ENCODE measurements at regions not wholly inside any gene's neighbourhood (a gene's known extent, or its start where the extent isn't known, plus 50 kb on each side); places are given as distances from the start of the nearest gene placed in this dataset.

DNA sequence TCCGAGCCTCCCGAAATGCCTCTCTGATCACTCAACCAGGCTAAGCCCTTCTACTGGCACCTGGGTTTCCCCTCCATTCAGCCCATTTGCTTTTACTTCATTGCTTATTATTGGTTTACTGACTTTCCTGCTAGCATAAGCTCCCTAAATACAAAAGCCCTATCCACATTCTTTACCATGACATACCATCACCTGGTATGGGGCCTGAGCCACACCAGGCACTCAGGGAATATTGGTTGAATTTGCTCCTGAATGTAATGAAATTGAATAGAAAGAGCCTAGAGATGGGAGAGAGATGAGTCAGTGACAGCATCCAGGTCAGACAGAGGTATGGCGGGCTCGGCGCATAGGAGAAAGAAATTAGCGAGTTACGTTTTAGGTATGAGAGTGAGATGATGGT is 120.0 kb downstream of the CD164 start:
- Histone ChIP-seq H4K20me1 (replicated peaks; ENCODE audit: control insufficient read depth, extremely low read depth, insufficient read depth, low read length) (no peaks in the 10 kb centered on the region), H3K36me3 (ENCODE audit: control insufficient read depth in 2 of 2, extremely low read depth in 1 of 2, insufficient read depth in 2 of 2, low read length in 2 of 2) (no peaks in the 10 kb centered on the region), H3K4me3 (replicated peaks in 1 of 3; ENCODE audit: insufficient read depth in 1 of 3, low read depth in 1 of 3, low read length in 3 of 3) (no peak overlapping the region), H3K27me3 (ENCODE audit: control insufficient read depth in 2 of 2, insufficient read depth in 2 of 2, low read length in 2 of 2) (peaks cover 0 to 3% of the 10 kb centered on the region in 2 experiments), H3K4me1 (ENCODE audit: control insufficient read depth, extremely low read depth, insufficient read depth, low read length) (no peaks in the 10 kb centered on the region), H3K4me2 (ENCODE audit: insufficient read depth, low read length) (no peak overlapping the region), H2AFZ (ENCODE audit: low read depth, low read length) (no peak overlapping the region), H3K9me3 (replicated peaks; ENCODE audit: control insufficient read depth, insufficient read depth, low read length) (no peaks in the 10 kb centered on the region), H3K27ac (ENCODE audit: insufficient read depth, low read depth, low read length) (no peak overlapping the region), H3K9me1 (replicated peaks; ENCODE audit: control insufficient read depth, extremely low read depth, insufficient read depth, low read length) (no peaks in the 10 kb centered on the region), H3K79me2 (ENCODE audit: control insufficient read depth, insufficient read depth, low read length) (no peaks in the 10 kb centered on the region), H3K9ac (replicated peaks; ENCODE audit: extremely low read depth, insufficient read depth, low read length) (no peak overlapping the region)
- dilution Hi-C loops (cut with MboI; ENCODE audit: extremely low pct_ligation_motif_present, low sequenced_read_pairs), result no loop called here
- no peak for DNase-seq (ENCODE audit: low read depth, low spot score)
- BruUV-seq (replicated peaks), result no TSS peak
- intact Hi-C loops (cut with micrococcal nuclease), result loop anchor here (10.0 kb wide), 1 partner anchor 57 kb away; no protein-coding TSS in a partner anchor
- TF ChIP-seq JUN (IDR thresholded peaks at IDR 0.05; ENCODE audit: borderline replicate concordance, insufficient read depth, insufficient read length, low read depth) (no peak), FOS (IDR thresholded peaks at IDR 0.05; ENCODE audit: borderline replicate concordance, insufficient read depth, low read length) (no peak), GATA2 (IDR thresholded peaks at IDR 0.05; ENCODE audit: insufficient read depth, insufficient read length, low read depth, low read length) (no peak), MYC (IDR thresholded peaks at IDR 0.05; ENCODE audit: low read depth, low read length) (no peak), EZH2 (IDR thresholded peaks at IDR 0.05; ENCODE audit: borderline replicate concordance, low read depth, low read length, severe bottlenecking) (no peak), POLR2A (IDR thresholded peaks at IDR 0.05; ENCODE audit: low read depth, low read length) (no peak), POLR2AphosphoS5 (IDR thresholded peaks at IDR 0.05; ENCODE audit: insufficient read depth, low read depth, low read length) (no peak)
- TF ChIP-seq, protein P1, sequence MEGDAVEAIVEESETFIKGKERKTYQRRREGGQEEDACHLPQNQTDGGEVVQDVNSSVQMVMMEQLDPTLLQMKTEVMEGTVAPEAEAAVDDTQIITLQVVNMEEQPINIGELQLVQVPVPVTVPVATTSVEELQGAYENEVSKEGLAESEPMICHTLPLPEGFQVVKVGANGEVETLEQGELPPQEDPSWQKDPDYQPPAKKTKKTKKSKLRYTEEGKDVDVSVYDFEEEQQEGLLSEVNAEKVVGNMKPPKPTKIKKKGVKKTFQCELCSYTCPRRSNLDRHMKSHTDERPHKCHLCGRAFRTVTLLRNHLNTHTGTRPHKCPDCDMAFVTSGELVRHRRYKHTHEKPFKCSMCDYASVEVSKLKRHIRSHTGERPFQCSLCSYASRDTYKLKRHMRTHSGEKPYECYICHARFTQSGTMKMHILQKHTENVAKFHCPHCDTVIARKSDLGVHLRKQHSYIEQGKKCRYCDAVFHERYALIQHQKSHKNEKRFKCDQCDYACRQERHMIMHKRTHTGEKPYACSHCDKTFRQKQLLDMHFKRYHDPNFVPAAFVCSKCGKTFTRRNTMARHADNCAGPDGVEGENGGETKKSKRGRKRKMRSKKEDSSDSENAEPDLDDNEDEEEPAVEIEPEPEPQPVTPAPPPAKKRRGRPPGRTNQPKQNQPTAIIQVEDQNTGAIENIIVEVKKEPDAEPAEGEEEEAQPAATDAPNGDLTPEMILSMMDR (IDR thresholded peaks at IDR 0.05; ENCODE audit: extremely low read depth in 1 of 2, insufficient read depth in 1 of 2, low read depth in 1 of 2, low read length in 2 of 2), result no peak
- TF ChIP-seq, protein P2, sequence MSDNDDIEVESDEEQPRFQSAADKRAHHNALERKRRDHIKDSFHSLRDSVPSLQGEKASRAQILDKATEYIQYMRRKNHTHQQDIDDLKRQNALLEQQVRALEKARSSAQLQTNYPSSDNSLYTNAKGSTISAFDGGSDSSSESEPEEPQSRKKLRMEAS (IDR thresholded peaks at IDR 0.05; ENCODE audit: insufficient read depth, insufficient read length), result no peak
- ChIA-PET POLR2A (no interaction called here), CTCF (interaction anchor here (1.1 kb wide), 1 partner anchor 74 kb away, joined by 3 read pairs; no protein-coding TSS in a partner anchor)
- no peak for FAIRE-seq
